Progenitor cell of endocrine pancreas (in vitro differentiated cells): ENCODE measurements at regions not wholly inside any gene's neighbourhood (a gene's known extent, or its start where the extent isn't known, plus 50 kb on each side); places are given as distances from the start of the nearest gene placed in this dataset.

ENCODE experiments used
- DNase-seq: peaks from one replicate; pipeline ENCODE4 v3.0.0; 2021; ENCODE audit warnings: low spot score; ENCODE audit not compliant: unreplicated experiment
- H3K27ac Mint-ChIP-seq: 2 replicates; pipeline ENCODE4 v1.8.0; 2021; ENCODE audit warnings: mild to moderate bottlenecking, moderate library complexity, mixed read lengths
- H3K27me3 Mint-ChIP-seq: 2 replicates; pipeline ENCODE4 v1.8.0; 2021; ENCODE audit warnings: mixed read lengths
- H3K36me3 Mint-ChIP-seq: 2 replicates; pipeline ENCODE4 v1.8.0; 2022; ENCODE audit warnings: mixed read lengths; ENCODE audit not compliant: insufficient read depth
- H3K4me1 Mint-ChIP-seq: 2 replicates; pipeline ENCODE4 v1.8.0; 2021; ENCODE audit warnings: low read depth, mixed read lengths
- H3K4me3 Mint-ChIP-seq: 2 replicates; pipeline ENCODE4 v1.8.0; 2021; ENCODE audit warnings: low read depth, mild to moderate bottlenecking, moderate library complexity, mixed read lengths
- H3K9me3 Mint-ChIP-seq: 2 replicates; pipeline ENCODE4 v1.8.0; 2021; ENCODE audit warnings: low read depth, mixed read lengths
- CTCF ChIP-seq: fragments of 200-600 bp; sonication (generic); IDR thresholded peaks from one replicate; pipeline ENCODE4 v1.5.0; 2021; ENCODE audit warnings: antibody characterized with exemption, mild to moderate bottlenecking; ENCODE audit not compliant: unreplicated experiment

DNA sequence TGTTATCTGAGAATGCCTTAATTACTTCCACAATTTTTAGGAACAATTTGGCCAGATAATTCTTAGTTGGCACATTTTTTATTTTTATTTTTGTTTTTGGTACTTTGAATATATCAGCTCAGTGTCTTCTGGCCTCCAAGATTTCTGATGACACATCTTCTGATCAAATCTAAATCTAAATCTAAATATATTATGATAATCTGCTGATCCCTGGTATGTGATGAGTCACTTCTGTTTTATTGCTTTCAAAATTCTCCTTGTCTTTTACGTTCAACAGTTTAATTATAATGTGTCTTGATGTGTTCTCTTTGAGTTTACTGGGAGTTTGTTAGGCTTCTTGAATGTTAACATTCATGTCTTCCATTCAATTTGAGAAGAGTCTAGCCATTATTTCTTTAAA lies 436.8 kb downstream of the CDH9 start:
- TF ChIP-seq CTCF: no peak
- Mint-ChIP-seq H3K4me1 (no peaks in the 10 kb centered on the region), H3K9me3 (no peaks in the 10 kb centered on the region), H3K27ac (no peak overlapping the region), H3K4me3 (no peak overlapping the region), H3K27me3 (no peaks in the 10 kb centered on the region), H3K36me3 (no peaks in the 10 kb centered on the region)
- no peak for DNase-seq

- Mint-ChIP-seq H3K36me3 (no peaks in the 10 kb centered on the region), H3K27ac (no peak overlapping the region), H3K27me3 (no peaks in the 10 kb centered on the region), H3K4me1 (peaks cover 2% of the 10 kb centered on the region), H3K9me3 (peaks cover 3% of the 10 kb centered on the region), H3K4me3 (no peak overlapping the region)
- no peak for TF ChIP-seq CTCF
- no peak for DNase-seq
Measured at GRCh38 chr5:26582350-26583045, 455.9 kb downstream of the CDH9 start.

DNA sequence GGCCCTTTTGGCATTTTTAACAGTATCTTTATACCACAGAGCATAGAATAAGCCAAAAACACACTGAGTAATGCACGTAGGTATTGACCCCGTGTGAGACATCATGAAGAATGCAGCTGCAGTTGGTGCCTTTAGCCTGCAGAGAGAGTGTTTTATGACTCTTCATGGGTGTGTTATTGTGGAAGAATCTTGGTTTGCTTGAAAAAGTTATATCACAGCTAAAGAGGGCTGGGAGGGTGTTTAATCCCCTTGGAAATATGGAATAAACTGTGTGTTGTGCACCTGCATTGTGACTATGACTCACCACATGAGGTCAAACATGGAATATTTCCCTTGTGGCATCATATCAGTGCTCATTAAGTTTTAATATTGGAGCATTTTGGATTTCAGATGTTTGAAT lies 458.7 kb downstream of the CDH9 start:
- H3K4me3 Mint-ChIP-seq: no peak overlapping the region
- peaks cover 2% of the 10 kb centered on the region for H3K4me1 Mint-ChIP-seq
- H3K27ac Mint-ChIP-seq: no peak overlapping the region
- H3K36me3 Mint-ChIP-seq: no peaks in the 10 kb centered on the region
- DNase-seq: no peak
- H3K27me3 Mint-ChIP-seq: no peaks in the 10 kb centered on the region
- H3K9me3 Mint-ChIP-seq: no peaks in the 10 kb centered on the region
- TF ChIP-seq CTCF: no peak

DNA sequence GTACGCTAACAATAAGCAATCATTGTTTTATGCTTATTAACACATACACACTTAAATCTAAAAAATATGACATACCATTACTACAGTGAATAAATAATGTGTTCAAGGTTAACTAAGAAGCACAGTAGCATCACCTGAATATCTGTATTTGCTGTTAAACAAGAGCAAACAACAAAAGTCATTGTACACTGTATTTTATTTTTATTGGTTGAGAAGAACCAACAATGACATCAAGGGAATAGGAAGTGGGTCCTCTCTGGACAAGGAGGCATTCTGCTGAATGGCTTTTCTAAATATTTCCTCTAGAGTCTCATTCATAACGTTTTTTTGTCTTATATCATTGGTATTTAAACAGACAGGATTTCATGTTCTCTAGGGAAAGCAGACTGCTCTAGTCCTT lies 460.4 kb downstream of the CDH9 start:
- Mint-ChIP-seq H3K27ac (no peak overlapping the region), H3K4me1 (no peaks in the 10 kb centered on the region), H3K36me3 (no peaks in the 10 kb centered on the region), H3K27me3 (no peaks in the 10 kb centered on the region), H3K9me3 (no peaks in the 10 kb centered on the region), H3K4me3 (no peak overlapping the region)
- no peak for TF ChIP-seq CTCF
- no peak for DNase-seq

- Mint-ChIP-seq H3K4me1 (no peaks in the 10 kb centered on the region), H3K36me3 (no peaks in the 10 kb centered on the region), H3K27ac (no peak overlapping the region), H3K27me3 (no peaks in the 10 kb centered on the region), H3K4me3 (no peak overlapping the region), H3K9me3 (no peaks in the 10 kb centered on the region)
- no peak for DNase-seq
- no peak for TF ChIP-seq CTCF
Measured at GRCh38 chr5:26572480-26572879, 465.9 kb downstream of the CDH9 start.
